HG03280 (cell line): ENCODE measurements at regions not wholly inside any gene's neighbourhood (a gene's known extent, or its start where the extent isn't known, plus 50 kb on each side); places are given as distances from the start of the nearest gene placed in this dataset.
"Not testable (repeated sequence)": the region's sequence is repeated elsewhere in the genome, so short reads cannot be mapped to it uniquely, and the experiment has no call there.

Experiments
- ATAC-seq: cut with Tn5 transposase; IDR thresholded peaks from one replicate; pipeline ENCODE4 v1.9.1; 2021; ENCODE audit warnings: mild to moderate bottlenecking, moderate library complexity; ENCODE audit not compliant: unreplicated experiment

- no peak for ATAC-seq
Observed at GRCh38 chr5:135279328-135279727, 119.7 kb downstream of the MACROH2A1 start.

GRCh38 chr5:135276151-135276550 lies 122.9 kb downstream of the MACROH2A1 start:
- ATAC-seq, result no peak

- ATAC-seq, result no peak
Observed at GRCh38 chr5:135273212-135273611, 125.8 kb downstream of the MACROH2A1 start.

- no peak for ATAC-seq
Observed at GRCh38 chr5:135272311-135272805, 126.7 kb downstream of the MACROH2A1 start.

GRCh38 chr5:135271533-135272310 lies 127.3 kb downstream of the MACROH2A1 start:
- ATAC-seq, result no peak

- ATAC-seq, result no peak
Observed at GRCh38 chr5:135269931-135270421, 129.1 kb downstream of the MACROH2A1 start.

GRCh38 chr5:135269199-135269598 lies 129.8 kb downstream of the MACROH2A1 start:
- no peak for ATAC-seq

GRCh38 chr5:135266975-135267374 lies 132.1 kb downstream of the MACROH2A1 start:
- no peak for ATAC-seq

GRCh38 chr5:135266303-135266635 lies 132.8 kb downstream of the MACROH2A1 start:
- no peak for ATAC-seq

GRCh38 chr5:135265497-135266302 lies 133.3 kb downstream of the MACROH2A1 start:
- ATAC-seq, result no peak

- no peak for ATAC-seq
Observed at GRCh38 chr5:135264451-135265440, 134.3 kb downstream of the MACROH2A1 start.

- no peak for ATAC-seq
Observed at GRCh38 chr5:135263022-135263668, 135.9 kb downstream of the MACROH2A1 start.

- ATAC-seq, result no peak
Observed at GRCh38 chr5:135262364-135262763, 136.7 kb downstream of the MACROH2A1 start.

- ATAC-seq, result not testable (repeated sequence)
Observed at GRCh38 chr5:135260108-135260507, 138.9 kb downstream of the MACROH2A1 start.

- ATAC-seq, result no peak
Observed at GRCh38 chr5:135255461-135256178, 143.4 kb downstream of the MACROH2A1 start.

GRCh38 chr5:135254183-135254582 lies 144.8 kb downstream of the MACROH2A1 start:
- ATAC-seq, result no peak

- ATAC-seq, result no peak
Observed at GRCh38 chr5:135253601-135254178, 145.3 kb downstream of the MACROH2A1 start.

- no peak for ATAC-seq
Observed at GRCh38 chr5:135251093-135251492, 147.9 kb downstream of the MACROH2A1 start.

GRCh38 chr5:135250671-135251070 lies 148.4 kb downstream of the MACROH2A1 start:
- no peak for ATAC-seq
